Upper lobe of right lung (tissue), 1 donor: ENCODE measurements at regions not wholly inside any gene's neighbourhood (a gene's known extent, or its start where the extent isn't known, plus 50 kb on each side); places are given as distances from the start of the nearest gene placed in this dataset.

Source experiments
- ATAC-seq: fragments of 200-7000 bp; cut with Tn5 transposase; one replicate; pipeline ENCODE4 v1.9.1; 2020; ENCODE audit warnings: mild to moderate bottlenecking, moderate library complexity
- DNase-seq: peaks from one replicate; pipeline ENCODE4 v3.0.0-alpha.2; 2020
- H3K27ac ChIP-seq: fragments of 200-600 bp; one replicate; pipeline ENCODE4 v1.8.0; 2022
- H3K27me3 ChIP-seq: fragments of 200-600 bp; one replicate; pipeline ENCODE4 v1.8.0; 2022; ENCODE audit warnings: mild to moderate bottlenecking
- H3K36me3 ChIP-seq: fragments of 200-600 bp; one replicate; pipeline ENCODE4 v1.8.0; 2022
- H3K4me1 ChIP-seq: fragments of 200-600 bp; one replicate; pipeline ENCODE4 v1.8.0; 2022
- H3K4me3 ChIP-seq: fragments of 200-600 bp; one replicate; pipeline ENCODE4 v1.8.0; 2022; ENCODE audit warnings: mild to moderate bottlenecking
- H3K9me3 ChIP-seq: fragments of 200-600 bp; one replicate; pipeline ENCODE4 v1.8.0; 2022
- intact Hi-C: fragments of 100-400 bp; cut with DNase I; formaldehyde crosslinking; loops from one replicate; pipeline ENCODE4 v1.11.0; 2022
- TF ChIP-seq, protein P1 (sequence below): fragments of 200-600 bp; IDR thresholded peaks from one replicate; pipeline ENCODE4 v1.8.0; 2022; ENCODE audit warnings: antibody characterized with exemption
- donor health status: DM: no; HTN: yes; CAD: no; lungs with severe emphysema.

DNA sequence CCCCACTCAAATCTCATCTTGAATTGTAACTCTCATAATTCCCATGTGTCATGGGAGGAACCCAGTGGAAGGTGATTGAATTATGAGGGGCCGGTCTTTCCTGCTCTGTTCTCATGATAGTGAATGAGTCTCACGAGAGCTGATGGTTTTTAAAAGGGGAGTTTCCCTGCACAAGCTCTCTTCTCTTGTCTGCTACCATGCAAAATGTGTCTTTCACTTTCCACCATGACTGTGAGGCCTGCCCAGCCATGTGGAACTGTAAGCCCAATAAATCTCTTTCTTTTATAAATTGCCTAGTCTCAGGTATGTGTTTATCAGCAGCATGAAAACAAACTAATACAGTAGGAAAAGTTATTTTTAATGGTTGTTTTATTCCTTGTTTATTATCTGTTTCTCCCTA, 146.0 kb downstream of the FSCB start:
- intact Hi-C loops, result no loop called here
- TF ChIP-seq, protein P1, sequence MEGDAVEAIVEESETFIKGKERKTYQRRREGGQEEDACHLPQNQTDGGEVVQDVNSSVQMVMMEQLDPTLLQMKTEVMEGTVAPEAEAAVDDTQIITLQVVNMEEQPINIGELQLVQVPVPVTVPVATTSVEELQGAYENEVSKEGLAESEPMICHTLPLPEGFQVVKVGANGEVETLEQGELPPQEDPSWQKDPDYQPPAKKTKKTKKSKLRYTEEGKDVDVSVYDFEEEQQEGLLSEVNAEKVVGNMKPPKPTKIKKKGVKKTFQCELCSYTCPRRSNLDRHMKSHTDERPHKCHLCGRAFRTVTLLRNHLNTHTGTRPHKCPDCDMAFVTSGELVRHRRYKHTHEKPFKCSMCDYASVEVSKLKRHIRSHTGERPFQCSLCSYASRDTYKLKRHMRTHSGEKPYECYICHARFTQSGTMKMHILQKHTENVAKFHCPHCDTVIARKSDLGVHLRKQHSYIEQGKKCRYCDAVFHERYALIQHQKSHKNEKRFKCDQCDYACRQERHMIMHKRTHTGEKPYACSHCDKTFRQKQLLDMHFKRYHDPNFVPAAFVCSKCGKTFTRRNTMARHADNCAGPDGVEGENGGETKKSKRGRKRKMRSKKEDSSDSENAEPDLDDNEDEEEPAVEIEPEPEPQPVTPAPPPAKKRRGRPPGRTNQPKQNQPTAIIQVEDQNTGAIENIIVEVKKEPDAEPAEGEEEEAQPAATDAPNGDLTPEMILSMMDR, result no peak
- H3K4me3 ChIP-seq, result no peak overlapping the region
- H3K27me3 ChIP-seq, result no peaks in the 10 kb centered on the region
- DNase-seq (no peak), ATAC-seq (no peak)
- H3K4me1 ChIP-seq, result no peaks in the 10 kb centered on the region
- no peak overlapping the region for H3K27ac ChIP-seq
- H3K9me3 ChIP-seq, result no peaks in the 10 kb centered on the region
- H3K36me3 ChIP-seq, result no peaks in the 10 kb centered on the region

DNA sequence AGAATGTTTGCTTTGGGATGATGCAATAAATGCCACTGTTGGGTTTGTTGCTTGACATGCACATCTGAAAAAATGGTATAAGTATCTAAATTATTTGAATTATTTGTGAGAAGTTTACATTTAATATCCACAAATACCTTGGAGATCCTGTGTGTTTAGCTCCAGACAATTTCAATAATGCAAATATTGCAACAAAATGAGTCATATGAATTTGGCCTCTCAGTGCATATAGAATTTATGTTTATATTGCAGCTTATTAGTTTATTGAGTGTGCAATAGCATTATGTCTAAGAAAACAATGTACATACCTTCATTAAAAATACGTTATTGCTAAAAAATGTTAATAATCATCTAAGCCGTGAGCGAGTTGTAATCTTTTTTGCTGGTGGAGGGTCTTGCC, 153.3 kb downstream of the FSCB start:
- Histone ChIP-seq H3K27ac (no peak overlapping the region), H3K36me3 (no peaks in the 10 kb centered on the region), H3K4me1 (no peaks in the 10 kb centered on the region), H3K4me3 (no peak overlapping the region), H3K9me3 (no peaks in the 10 kb centered on the region), H3K27me3 (no peaks in the 10 kb centered on the region)
- TF ChIP-seq, protein P1, result no peak
- DNase-seq (no peak), ATAC-seq (no peak)
- intact Hi-C loops, result no loop called here

DNA sequence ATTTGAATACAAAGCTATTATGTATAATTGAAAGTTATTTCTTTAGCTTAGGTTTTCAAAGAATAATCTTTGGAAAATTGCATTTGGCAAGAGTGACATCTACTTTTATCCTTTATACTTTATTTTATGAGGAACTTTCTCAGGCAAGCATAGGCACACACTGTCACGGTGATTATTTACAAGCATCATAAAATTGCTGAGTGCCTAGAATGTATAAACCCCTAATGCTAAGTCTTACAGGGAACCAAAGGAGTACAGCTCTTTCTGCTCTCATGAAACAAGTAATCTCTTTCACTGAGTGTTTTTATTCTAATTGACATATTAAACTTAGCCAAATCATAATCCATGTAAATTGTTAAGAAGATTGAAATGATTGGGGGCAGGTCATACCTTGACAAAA, 154.9 kb downstream of the FSCB start:
- H3K27me3 ChIP-seq, result no peaks in the 10 kb centered on the region
- H3K4me3 ChIP-seq, result no peak overlapping the region
- peaks cover 2% of the 10 kb centered on the region for H3K9me3 ChIP-seq
- TF ChIP-seq, protein P1, result no peak
- no peak for DNase-seq
- no peak for ATAC-seq
- no peaks in the 10 kb centered on the region for H3K36me3 ChIP-seq
- intact Hi-C loops, result no loop called here
- H3K4me1 ChIP-seq, result no peaks in the 10 kb centered on the region
- H3K27ac ChIP-seq, result no peak overlapping the region

DNA sequence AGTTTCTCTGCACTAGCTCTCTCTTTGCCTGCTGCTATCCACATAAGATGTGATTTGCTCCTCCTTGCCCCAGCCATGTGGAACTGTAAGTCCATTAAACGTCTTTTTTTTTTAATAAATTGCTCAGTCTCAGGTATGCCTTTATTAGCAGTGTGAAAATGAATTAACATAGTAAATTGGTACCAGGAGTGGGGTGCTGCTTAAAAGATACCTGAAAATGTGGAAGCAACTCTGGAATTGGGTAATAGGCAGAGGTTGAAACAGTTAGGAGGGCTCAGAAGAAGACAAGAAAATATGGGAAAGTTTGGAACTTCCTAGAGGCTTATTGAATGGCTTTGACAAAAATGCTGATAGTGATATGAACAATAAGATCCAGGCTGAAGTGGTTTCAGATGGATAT, 159.8 kb downstream of the FSCB start:
- no peak for DNase-seq
- TF ChIP-seq, protein P1, result no peak
- Histone ChIP-seq H3K4me1 (no peaks in the 10 kb centered on the region), H3K27ac (no peak overlapping the region), H3K9me3 (peaks cover 8% of the 10 kb centered on the region), H3K4me3 (no peak overlapping the region), H3K36me3 (no peaks in the 10 kb centered on the region), H3K27me3 (no peaks in the 10 kb centered on the region)
- intact Hi-C loops, result no loop called here
- no peak for ATAC-seq

DNA sequence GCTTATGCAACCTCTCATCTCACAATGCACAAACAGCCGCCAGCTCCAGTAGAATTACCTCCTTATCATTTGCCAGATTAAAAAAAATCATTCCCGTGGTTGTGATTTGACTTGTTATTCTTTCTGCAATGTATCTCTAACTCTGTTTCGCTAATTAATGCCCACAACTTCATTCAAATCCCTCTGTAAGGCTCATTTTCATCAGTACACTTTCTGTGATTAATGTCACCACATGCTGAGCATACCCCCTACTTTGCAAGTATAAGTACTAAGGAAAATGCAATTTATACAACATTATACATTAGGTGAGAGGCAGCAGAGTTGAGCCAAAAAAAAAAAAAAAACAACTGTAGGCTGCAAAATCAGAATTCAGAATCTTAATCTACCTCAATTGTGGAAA, 166.0 kb downstream of the FSCB start:
- DNase-seq (no peak), ATAC-seq (no peak)
- Histone ChIP-seq H3K9me3 (no peaks in the 10 kb centered on the region), H3K27me3 (no peaks in the 10 kb centered on the region), H3K27ac (no peak overlapping the region), H3K36me3 (no peaks in the 10 kb centered on the region), H3K4me3 (no peak overlapping the region), H3K4me1 (no peaks in the 10 kb centered on the region)
- intact Hi-C loops, result no loop called here
- TF ChIP-seq, protein P1, result no peak

DNA sequence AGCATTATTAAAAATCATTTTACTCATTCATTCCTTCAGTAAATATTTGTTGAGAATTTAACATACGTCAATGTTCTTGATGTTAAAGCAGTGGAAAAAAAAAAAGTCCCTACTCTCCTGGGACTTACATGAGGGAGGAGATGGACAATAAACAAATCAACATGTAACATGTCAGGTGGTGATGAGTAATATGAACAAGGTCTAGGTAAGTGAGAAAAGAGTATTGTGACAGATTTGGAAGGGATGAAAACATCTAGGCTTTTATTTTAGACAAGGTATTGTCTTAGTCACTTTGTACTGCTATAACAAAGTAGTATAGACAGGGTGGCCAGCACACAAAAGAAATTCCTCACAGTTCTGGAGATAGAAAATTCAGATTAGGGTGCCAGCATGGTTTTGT, 167.2 kb downstream of the FSCB start:
- intact Hi-C loops, result no loop called here
- ATAC-seq (no peak), DNase-seq (no peak)
- no peaks in the 10 kb centered on the region for H3K9me3 ChIP-seq
- no peaks in the 10 kb centered on the region for H3K36me3 ChIP-seq
- TF ChIP-seq, protein P1, result no peak
- H3K27ac ChIP-seq, result no peak overlapping the region
- no peaks in the 10 kb centered on the region for H3K4me1 ChIP-seq
- H3K27me3 ChIP-seq, result no peaks in the 10 kb centered on the region
- no peak overlapping the region for H3K4me3 ChIP-seq
